ENCODE measurements at regions not wholly inside any gene's neighbourhood (a gene's known extent, or its start where the extent isn't known, plus 50 kb on each side); places are given as distances from the start of the nearest gene placed in this dataset.

DNA sequence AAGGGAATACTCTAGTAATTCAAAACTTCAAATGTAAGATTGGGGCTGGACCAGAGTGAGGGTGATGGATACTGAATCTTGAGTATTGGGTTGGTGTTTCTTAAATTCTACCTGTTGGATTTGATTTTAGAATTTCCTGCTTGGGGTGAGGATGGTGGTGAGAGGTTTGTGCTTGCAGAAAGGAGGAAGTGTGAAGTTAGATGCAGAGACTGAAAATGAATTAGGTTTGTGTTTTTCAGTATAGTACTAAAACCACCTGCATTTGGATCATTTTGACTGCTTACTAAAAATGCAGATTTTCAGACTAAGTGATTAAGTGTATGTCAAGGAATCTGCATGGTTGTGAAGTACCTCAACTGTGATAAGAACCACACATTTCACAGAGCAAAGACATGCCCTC, 131.5 kb upstream of the CENPE start:
- DNase-seq (ENCODE audit: low spot score): no peak

DNA sequence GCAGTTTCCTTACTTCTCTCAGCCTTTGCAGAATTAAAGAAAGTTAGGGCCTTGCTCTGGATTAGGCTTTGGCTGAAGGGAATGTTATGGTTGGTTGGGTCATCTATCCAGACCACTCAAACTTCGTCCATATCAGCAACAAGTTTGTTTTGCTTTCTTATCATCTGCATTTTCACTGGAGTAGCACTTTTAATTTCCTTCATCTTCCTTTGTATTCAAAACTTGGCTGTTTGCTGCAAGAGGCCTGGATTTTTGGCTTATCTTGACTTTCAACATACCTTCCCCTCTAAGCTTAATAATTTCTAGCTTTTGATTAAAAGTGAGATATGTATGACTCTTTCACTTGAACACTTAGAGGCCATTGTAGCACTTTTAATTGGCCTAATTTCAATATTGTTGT, 126.7 kb upstream of the CENPE start:
- Histone ChIP-seq H3K27me3 (no peaks in the 10 kb centered on the region), H3K36me3 (no peaks in the 10 kb centered on the region), H3K9ac (no peak overlapping the region), H3K9me3 (ENCODE audit: low read depth) (no peaks in the 10 kb centered on the region), H3K79me2 (ENCODE audit: low read depth) (no peaks in the 10 kb centered on the region), H3K27ac (no peak overlapping the region), H4K20me1 (ENCODE audit: low read depth) (no peaks in the 10 kb centered on the region), H3K4me3 (no peak overlapping the region), H3K4me2 (no peak overlapping the region), H3F3A (ENCODE audit: low read depth) (no peaks in the 10 kb centered on the region), H2AFZ (replicated peaks) (no peak overlapping the region), H3K4me1 (no peaks in the 10 kb centered on the region)
- H3K9me3 Mint-ChIP-seq: no peaks in the 10 kb centered on the region
- no peaks in the 10 kb centered on the region for H3K27me3 Mint-ChIP-seq (ENCODE audit: insufficient read depth, low read depth)
- H3K4me1 Mint-ChIP-seq: no peaks in the 10 kb centered on the region
- H3K27ac Mint-ChIP-seq: no peak overlapping the region
- H3K4me3 Mint-ChIP-seq: no peak overlapping the region
- DNase-seq (ENCODE audit: low spot score): no peak
- TF ChIP-seq EZH2 (IDR thresholded peaks at IDR 0.05) (no peak), EZH2phosphoT487 (IDR thresholded peaks at IDR 0.05) (no peak)
- TF ChIP-seq, protein P1, sequence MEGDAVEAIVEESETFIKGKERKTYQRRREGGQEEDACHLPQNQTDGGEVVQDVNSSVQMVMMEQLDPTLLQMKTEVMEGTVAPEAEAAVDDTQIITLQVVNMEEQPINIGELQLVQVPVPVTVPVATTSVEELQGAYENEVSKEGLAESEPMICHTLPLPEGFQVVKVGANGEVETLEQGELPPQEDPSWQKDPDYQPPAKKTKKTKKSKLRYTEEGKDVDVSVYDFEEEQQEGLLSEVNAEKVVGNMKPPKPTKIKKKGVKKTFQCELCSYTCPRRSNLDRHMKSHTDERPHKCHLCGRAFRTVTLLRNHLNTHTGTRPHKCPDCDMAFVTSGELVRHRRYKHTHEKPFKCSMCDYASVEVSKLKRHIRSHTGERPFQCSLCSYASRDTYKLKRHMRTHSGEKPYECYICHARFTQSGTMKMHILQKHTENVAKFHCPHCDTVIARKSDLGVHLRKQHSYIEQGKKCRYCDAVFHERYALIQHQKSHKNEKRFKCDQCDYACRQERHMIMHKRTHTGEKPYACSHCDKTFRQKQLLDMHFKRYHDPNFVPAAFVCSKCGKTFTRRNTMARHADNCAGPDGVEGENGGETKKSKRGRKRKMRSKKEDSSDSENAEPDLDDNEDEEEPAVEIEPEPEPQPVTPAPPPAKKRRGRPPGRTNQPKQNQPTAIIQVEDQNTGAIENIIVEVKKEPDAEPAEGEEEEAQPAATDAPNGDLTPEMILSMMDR (IDR thresholded peaks at IDR 0.05): no peak
- H3K36me3 Mint-ChIP-seq: no peaks in the 10 kb centered on the region

More for the DNA sequence above, 131.5 kb upstream of the CENPE start:
- H3K9ac ChIP-seq: no peak overlapping the region
- H3K36me3 ChIP-seq: no peaks in the 10 kb centered on the region
- TF ChIP-seq EZH2 (IDR thresholded peaks at IDR 0.05) (no peak), EZH2phosphoT487 (IDR thresholded peaks at IDR 0.05) (no peak)
- TF ChIP-seq, protein P1 (IDR thresholded peaks at IDR 0.05): no peak
- H3K4me3 ChIP-seq: no peak overlapping the region
- no peak overlapping the region for H3K4me3 Mint-ChIP-seq
- H3K9me3 Mint-ChIP-seq: no peaks in the 10 kb centered on the region
- no peak overlapping the region for H3K27ac ChIP-seq
- H3F3A ChIP-seq (ENCODE audit: low read depth): no peaks in the 10 kb centered on the region
- H3K36me3 Mint-ChIP-seq: no peaks in the 10 kb centered on the region
- H3K27ac Mint-ChIP-seq: no peak overlapping the region
- no peak overlapping the region for H2AFZ ChIP-seq (replicated peaks)
- H3K27me3 ChIP-seq: no peaks in the 10 kb centered on the region
- no peaks in the 10 kb centered on the region for H3K9me3 ChIP-seq (ENCODE audit: low read depth)
- H4K20me1 ChIP-seq (ENCODE audit: low read depth): no peaks in the 10 kb centered on the region
- H3K4me1 ChIP-seq: peaks cover 6% of the 10 kb centered on the region
- peaks cover 2% of the 10 kb centered on the region for H3K27me3 Mint-ChIP-seq (ENCODE audit: insufficient read depth, low read depth)
- H3K4me2 ChIP-seq: no peak overlapping the region
- no peaks in the 10 kb centered on the region for H3K79me2 ChIP-seq (ENCODE audit: low read depth)
- H3K4me1 Mint-ChIP-seq: no peaks in the 10 kb centered on the region

DNA sequence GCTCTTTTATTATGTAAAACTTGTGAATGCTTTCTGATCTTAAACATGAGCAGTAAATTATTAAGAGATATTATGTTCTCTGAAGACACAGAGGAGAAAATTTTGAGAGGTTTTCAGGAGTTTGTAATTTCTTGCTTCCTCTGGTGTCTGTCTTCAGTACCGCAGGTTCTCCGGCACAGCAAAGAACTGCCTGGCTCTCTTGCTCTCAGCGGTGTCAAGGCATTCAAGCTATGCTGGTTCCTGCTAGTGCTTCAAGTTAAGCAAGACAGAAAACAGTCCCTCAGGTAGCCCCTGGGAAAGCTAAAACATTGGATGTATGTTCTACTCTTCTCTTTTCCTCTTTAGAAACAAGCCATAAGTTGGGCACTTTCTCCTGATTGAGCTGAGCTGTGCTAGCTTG, 120.2 kb upstream of the CENPE start:
- DNase-seq (ENCODE audit: low spot score): no peak
- no peaks in the 10 kb centered on the region for H3K4me1 Mint-ChIP-seq
- Histone ChIP-seq H3K27ac (no peak overlapping the region), H3K27me3 (no peaks in the 10 kb centered on the region), H3K4me1 (no peaks in the 10 kb centered on the region), H4K20me1 (ENCODE audit: low read depth) (no peaks in the 10 kb centered on the region), H3K36me3 (peaks cover 5% of the 10 kb centered on the region), H3K9me3 (ENCODE audit: low read depth) (peaks cover 5% of the 10 kb centered on the region), H2AFZ (replicated peaks) (no peak overlapping the region), H3K79me2 (ENCODE audit: low read depth) (no peaks in the 10 kb centered on the region), H3K9ac (no peak overlapping the region), H3F3A (ENCODE audit: low read depth) (no peaks in the 10 kb centered on the region), H3K4me3 (no peak overlapping the region), H3K4me2 (no peak overlapping the region)
- H3K27me3 Mint-ChIP-seq (ENCODE audit: insufficient read depth, low read depth): no peaks in the 10 kb centered on the region
- H3K9me3 Mint-ChIP-seq: peaks cover 15% of the 10 kb centered on the region
- no peaks in the 10 kb centered on the region for H3K36me3 Mint-ChIP-seq
- H3K4me3 Mint-ChIP-seq: no peak overlapping the region
- TF ChIP-seq EZH2 (IDR thresholded peaks at IDR 0.05): no peak
- no peak overlapping the region for H3K27ac Mint-ChIP-seq

DNA sequence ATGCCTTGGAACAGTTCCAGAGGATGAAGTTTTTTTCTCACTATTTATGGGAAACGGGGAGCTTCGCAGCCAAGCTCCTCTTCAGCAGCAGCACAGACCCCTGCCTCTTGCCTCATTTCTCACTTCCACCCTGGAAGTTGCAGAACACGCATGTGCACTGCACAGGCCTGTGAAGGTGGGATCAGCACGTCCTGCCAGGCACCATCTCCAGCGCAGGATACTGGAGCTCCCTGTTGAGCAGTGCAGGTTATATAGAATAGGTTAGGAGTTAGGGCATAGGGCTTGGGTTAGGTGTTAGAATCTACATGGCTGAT, 110.1 kb upstream of the CENPE start:
- Histone ChIP-seq H3K27ac (no peak overlapping the region), H3F3A (ENCODE audit: low read depth) (no peaks in the 10 kb centered on the region), H4K20me1 (ENCODE audit: low read depth) (no peaks in the 10 kb centered on the region), H3K4me1 (peaks cover 8% of the 10 kb centered on the region), H3K9me3 (ENCODE audit: low read depth) (no peaks in the 10 kb centered on the region), H3K4me3 (no peak overlapping the region), H2AFZ (replicated peaks) (no peak overlapping the region), H3K4me2 (no peak overlapping the region), H3K79me2 (ENCODE audit: low read depth) (no peaks in the 10 kb centered on the region), H3K27me3 (no peaks in the 10 kb centered on the region), H3K36me3 (no peaks in the 10 kb centered on the region), H3K9ac (no peak overlapping the region)
- H3K27ac Mint-ChIP-seq: no peak overlapping the region
- peaks cover 3% of the 10 kb centered on the region for H3K9me3 Mint-ChIP-seq
- DNase-seq (ENCODE audit: low spot score): no peak
- no peaks in the 10 kb centered on the region for H3K27me3 Mint-ChIP-seq (ENCODE audit: insufficient read depth, low read depth)
- peaks cover 19% of the 10 kb centered on the region for H3K4me1 Mint-ChIP-seq
- TF ChIP-seq, protein P1 (IDR thresholded peaks at IDR 0.05): no peak
- no peak for TF ChIP-seq EZH2phosphoT487 (IDR thresholded peaks at IDR 0.05)
- TF ChIP-seq EZH2 (IDR thresholded peaks at IDR 0.05): no peak
- H3K4me3 Mint-ChIP-seq: no peak overlapping the region
- H3K36me3 Mint-ChIP-seq: no peaks in the 10 kb centered on the region

All from neural progenitor cell (in vitro differentiated cells).